HAP-1 (cell line): ENCODE measurements at regions not wholly inside any gene's neighbourhood (a gene's known extent, or its start where the extent isn't known, plus 50 kb on each side); places are given as distances from the start of the nearest gene placed in this dataset.
"Not testable (repeated sequence)": the region's sequence is repeated elsewhere in the genome, so short reads cannot be mapped to it uniquely, and the experiment has no call there.

Experiments
- DNase-seq, 2 experiments: peaks; one replicate each; pipeline ENCODE4 v3.0.0-alpha.2; 2016 to 2020; ENCODE audit warnings: low spot score in 2 of 2
- H3K27me3 ChIP-seq: fragments of 250-450 bp; sonication (Bioruptor Pico); 2 replicates; pipeline ENCODE4 v1.5.1; 2020; ENCODE audit warnings: low read depth, mild to moderate bottlenecking, moderate library complexity
- H3K36me3 ChIP-seq: fragments of 250-450 bp; sonication (Bioruptor Pico); replicated peaks from 2 replicates; pipeline ENCODE4 v1.5.1; 2020; ENCODE audit warnings: mild to moderate bottlenecking
- H3K4me1 ChIP-seq: fragments of 250-450 bp; sonication (Bioruptor Pico); 2 replicates; pipeline ENCODE4 v1.5.1; 2020; ENCODE audit warnings: mild to moderate bottlenecking
- H3K4me3 ChIP-seq: fragments of 250-450 bp; sonication (Bioruptor Pico); 2 replicates; pipeline ENCODE4 v1.5.1; 2020; ENCODE audit warnings: mild to moderate bottlenecking, moderate library complexity
- H3K9me3 ChIP-seq: fragments of 250-450 bp; sonication (Bioruptor Pico); 2 replicates; pipeline ENCODE4 v1.5.1; 2020; ENCODE audit warnings: mild to moderate bottlenecking, moderate library complexity
- in situ Hi-C: fragments of 300-500 bp; cut with MboI; formaldehyde crosslinking; loops from 3 replicates; pipeline ENCODE4 v1.14.3; 2020; ENCODE audit warnings: low sequenced_read_pairs, inconsistent platforms, mixed read lengths

DNA sequence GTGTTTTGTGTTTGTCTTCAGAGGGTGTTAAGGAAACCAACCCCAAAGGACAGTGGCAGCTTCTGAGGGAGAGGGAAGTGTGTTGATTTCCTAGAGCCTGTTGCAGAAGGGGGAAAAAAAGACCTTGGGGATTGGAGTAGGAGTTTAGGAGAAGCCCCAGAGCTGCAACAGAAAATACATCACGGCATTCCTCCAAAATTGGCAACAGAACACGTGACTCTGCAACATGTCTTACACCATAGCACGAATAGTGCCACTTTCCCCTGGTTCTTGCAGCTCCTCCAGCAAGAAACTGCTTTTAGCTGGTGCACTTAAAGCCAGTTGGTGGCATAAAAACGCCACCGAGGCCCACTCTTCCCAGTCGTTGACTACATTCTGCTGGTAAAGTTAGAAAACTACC lies 473.0 kb downstream of the CD83 start:
- no peaks in the 10 kb centered on the region; the same call in 1 of the 2 replicates for H3K9me3 ChIP-seq
- no peak for DNase-seq
- H3K4me3 ChIP-seq: no peak overlapping the region
- H3K4me1 ChIP-seq: no peaks in the 10 kb centered on the region
- no peaks in the 10 kb centered on the region for H3K36me3 ChIP-seq
- in situ Hi-C loops: no loop called here
- H3K27me3 ChIP-seq: 0 out of 2 replicates have a peak, but pooled peaks cover 2% of the 10 kb centered on the region

- no peaks in the 10 kb centered on the region for H3K4me1 ChIP-seq
- in situ Hi-C loops: no loop called here
- no peak overlapping the region for H3K4me3 ChIP-seq
- no peak for DNase-seq
- H3K9me3 ChIP-seq: no peaks in the 10 kb centered on the region; the same call in 1 of the 2 replicates
- H3K27me3 ChIP-seq: 0 out of 2 replicates have a peak, but pooled peaks cover 2% of the 10 kb centered on the region
- no peaks in the 10 kb centered on the region for H3K36me3 ChIP-seq
These were observed 474.4 kb downstream of the CD83 start for GRCh38 chr6:14591998-14592397.

GRCh38 chr6:14593286-14593685 lies 475.7 kb downstream of the CD83 start:
- 0 out of 2 replicates have a peak, but pooled peaks cover 2% of the 10 kb centered on the region for H3K27me3 ChIP-seq
- no peaks in the 10 kb centered on the region for H3K36me3 ChIP-seq
- no peaks in the 10 kb centered on the region; the same call in 1 of the 2 replicates for H3K9me3 ChIP-seq
- no peak for DNase-seq
- no peaks in the 10 kb centered on the region for H3K4me1 ChIP-seq
- no peak overlapping the region for H3K4me3 ChIP-seq
- in situ Hi-C loops: no loop called here

- H3K4me3 ChIP-seq: no peak overlapping the region
- H3K27me3 ChIP-seq: 0 out of 2 replicates have a peak, but pooled peaks cover 2% of the 10 kb centered on the region
- DNase-seq: no peak
- in situ Hi-C loops: no loop called here
- H3K9me3 ChIP-seq: no peaks in the 10 kb centered on the region; the same call in 1 of the 2 replicates
- no peaks in the 10 kb centered on the region for H3K4me1 ChIP-seq
- H3K36me3 ChIP-seq: no peaks in the 10 kb centered on the region
These were observed 478.2 kb downstream of the CD83 start for GRCh38 chr6:14595751-14596150.

- in situ Hi-C loops: no loop called here
- H3K36me3 ChIP-seq: no peaks in the 10 kb centered on the region
- no peaks in the 10 kb centered on the region for H3K4me1 ChIP-seq
- no peak overlapping the region for H3K4me3 ChIP-seq
- H3K9me3 ChIP-seq: no peaks in the 10 kb centered on the region; the same call in 1 of the 2 replicates
- 0 out of 2 replicates have a peak, but pooled peaks cover 2% of the 10 kb centered on the region for H3K27me3 ChIP-seq
- no peak for DNase-seq
These were observed 478.8 kb downstream of the CD83 start for GRCh38 chr6:14596410-14596809.

DNA sequence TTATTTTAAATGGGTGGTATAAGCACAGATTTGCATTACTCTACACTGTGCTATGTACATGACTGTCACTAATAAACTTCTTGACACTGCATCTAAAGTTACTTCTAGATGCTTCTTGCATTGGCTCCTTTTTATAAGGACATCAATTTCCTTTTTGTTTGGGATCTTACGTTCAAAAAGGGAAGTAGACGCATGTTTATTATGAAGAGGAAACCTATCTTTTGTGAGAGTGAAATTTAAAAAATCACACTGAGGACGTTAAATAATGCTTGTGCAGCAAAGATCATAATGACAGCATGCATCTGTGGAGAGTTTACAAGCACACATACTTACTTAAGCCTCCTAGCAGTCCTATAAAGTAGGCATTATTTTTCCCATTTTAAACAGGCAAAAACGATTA lies 479.5 kb downstream of the CD83 start:
- H3K9me3 ChIP-seq: no peaks in the 10 kb centered on the region
- in situ Hi-C loops: no loop called here
- H3K4me3 ChIP-seq: no peak overlapping the region
- H3K4me1 ChIP-seq: no peaks in the 10 kb centered on the region
- H3K36me3 ChIP-seq: no peaks in the 10 kb centered on the region
- DNase-seq: no peak
- H3K27me3 ChIP-seq: 0 out of 2 replicates have a peak, but pooled peaks cover 2% of the 10 kb centered on the region

DNA sequence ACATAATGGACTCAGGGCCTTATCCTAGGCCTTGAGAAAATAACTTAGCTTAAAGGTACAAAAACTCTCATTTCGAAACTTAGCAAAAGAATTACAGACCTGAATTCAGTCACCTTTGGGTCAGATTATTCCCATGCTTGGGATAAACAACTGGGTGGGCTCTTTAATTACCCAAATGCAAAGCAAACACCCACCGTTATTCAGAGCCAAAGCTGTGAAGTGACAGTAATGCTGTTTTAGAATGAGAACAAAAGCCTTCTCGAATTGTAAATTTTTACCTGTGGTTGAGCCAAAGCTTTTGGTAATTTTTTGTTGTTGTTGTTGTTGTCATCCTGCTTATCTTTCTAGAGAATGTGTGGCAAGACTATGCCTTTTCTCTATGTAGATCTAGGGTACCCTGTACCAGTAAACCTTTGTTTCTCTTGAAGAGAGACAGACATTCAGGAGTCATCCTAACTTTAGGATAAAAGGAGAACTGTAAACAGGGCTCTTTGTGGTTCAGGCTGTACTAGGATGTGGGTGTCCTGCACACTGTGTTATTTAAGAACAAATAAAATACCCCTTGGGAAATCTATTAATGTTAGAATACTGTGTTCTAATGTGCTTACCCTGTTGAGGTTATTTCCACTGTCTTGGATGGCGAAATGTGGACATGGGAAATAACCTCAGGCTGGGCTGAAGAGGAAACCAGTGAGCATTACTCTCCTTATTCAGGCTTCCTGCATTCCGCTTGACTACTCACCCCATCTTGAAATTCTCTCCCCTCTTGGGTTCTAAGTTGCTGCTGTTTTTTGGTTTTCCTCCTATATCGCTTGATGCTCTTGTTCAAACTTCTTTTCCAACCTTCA lies 480.7 kb downstream of the CD83 start:
- Histone ChIP-seq H3K36me3 (no peaks in the 10 kb centered on the region), H3K27me3 (0 out of 2 replicates have a peak, but pooled peaks cover 2% of the 10 kb centered on the region), H3K9me3 (no peaks in the 10 kb centered on the region), H3K4me1 (no peaks in the 10 kb centered on the region), H3K4me3 (no peak overlapping the region)
- in situ Hi-C loops: no loop called here
- DNase-seq: no peak

GRCh38 chr6:14600306-14600705 lies 482.7 kb downstream of the CD83 start:
- H3K4me1 ChIP-seq, H3K36me3 ChIP-seq, in situ Hi-C loops, H3K4me3 ChIP-seq, H3K27me3 ChIP-seq, DNase-seq, H3K9me3 ChIP-seq: not testable (repeated sequence)

GRCh38 chr6:14601490-14601889 lies 483.9 kb downstream of the CD83 start:
- H3K9me3 ChIP-seq: no peaks in the 10 kb centered on the region
- H3K4me3 ChIP-seq: no peak overlapping the region
- no peaks in the 10 kb centered on the region for H3K4me1 ChIP-seq
- H3K27me3 ChIP-seq: no peaks in the 10 kb centered on the region
- in situ Hi-C loops: no loop called here
- DNase-seq: no peak
- H3K36me3 ChIP-seq: no peaks in the 10 kb centered on the region

DNA sequence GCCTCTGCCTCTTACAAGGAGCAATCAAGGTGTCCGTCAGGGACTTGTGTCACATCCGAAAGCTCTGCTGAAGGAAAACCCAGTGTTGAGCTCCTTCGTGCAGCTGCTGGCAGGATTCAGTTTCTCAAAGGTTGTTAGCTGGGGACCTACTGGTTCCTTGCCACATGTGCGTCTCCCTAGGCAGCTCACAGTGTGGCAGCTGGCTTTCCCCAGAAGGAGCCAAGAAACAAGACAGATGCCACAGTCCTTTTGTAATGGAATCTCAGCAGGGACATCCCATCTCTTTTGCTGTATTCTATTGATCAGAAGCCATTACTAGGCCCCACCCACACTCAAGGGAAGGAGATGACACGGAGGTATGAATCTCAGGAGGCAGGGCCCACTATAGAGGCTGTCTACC lies 488.8 kb downstream of the CD83 start:
- H3K4me1 ChIP-seq: no peaks in the 10 kb centered on the region

GRCh38 chr6:14610141-14610540 lies 492.6 kb downstream of the CD83 start:
- in situ Hi-C loops: no loop called here
- Histone ChIP-seq H3K36me3 (no peaks in the 10 kb centered on the region), H3K4me1 (no peaks in the 10 kb centered on the region), H3K9me3 (no peaks in the 10 kb centered on the region), H3K27me3 (no peaks in the 10 kb centered on the region), H3K4me3 (no peak overlapping the region)
- DNase-seq: no peak

More for the DNA sequence above, 488.8 kb downstream of the CD83 start:
- Histone ChIP-seq H3K4me3 (no peak overlapping the region), H3K36me3 (no peaks in the 10 kb centered on the region), H3K9me3 (no peaks in the 10 kb centered on the region), H3K27me3 (no peaks in the 10 kb centered on the region)
- no peak for DNase-seq
- in situ Hi-C loops: no loop called here

DNA sequence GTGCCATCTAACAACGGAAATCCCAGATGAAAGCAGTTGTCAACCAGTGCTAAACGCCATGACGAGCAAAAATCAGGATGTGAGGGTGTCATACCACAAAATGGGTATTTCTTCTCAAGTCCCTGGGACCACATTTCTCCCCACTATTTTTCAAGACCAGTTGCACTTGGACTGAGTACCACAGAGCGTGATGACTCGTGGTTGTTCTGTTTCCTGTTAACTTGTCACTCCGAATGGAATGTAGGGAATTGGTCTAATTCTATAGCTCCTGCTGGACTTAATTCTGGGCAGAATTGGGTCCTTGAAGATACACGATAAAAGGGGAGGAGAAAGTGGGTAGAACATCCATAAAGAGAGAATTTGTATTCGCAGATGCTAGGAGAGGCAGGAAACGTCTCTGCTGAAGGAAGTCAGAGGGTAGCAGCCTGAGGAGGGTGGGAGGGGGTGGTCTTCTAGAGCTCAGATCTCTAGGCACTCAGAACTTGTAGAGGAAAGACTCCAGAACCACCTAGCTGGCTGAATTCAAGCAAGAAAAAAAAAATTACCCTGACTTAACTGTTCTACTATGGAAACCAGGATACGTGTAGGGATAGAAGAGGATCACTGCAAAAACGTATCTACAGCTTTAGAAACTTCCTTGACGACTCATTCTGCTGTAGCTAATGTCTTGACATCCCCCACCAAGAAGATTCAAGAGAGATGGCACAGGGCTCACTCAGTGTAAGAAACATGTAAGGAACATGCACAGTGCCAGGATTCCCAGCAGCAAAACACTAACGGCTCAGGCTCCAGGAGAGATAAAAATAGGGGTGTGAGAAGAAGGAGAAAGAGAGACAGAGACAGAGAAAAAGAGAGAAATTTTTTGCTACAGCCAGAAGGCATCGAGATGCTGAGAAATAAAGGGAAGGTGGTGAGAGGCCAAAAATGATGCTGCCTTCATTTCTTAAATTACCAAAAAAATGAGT lies 494.7 kb downstream of the CD83 start:
- in situ Hi-C loops: no loop called here
- H3K4me1 ChIP-seq: no peaks in the 10 kb centered on the region
- DNase-seq: no peak
- no peak overlapping the region for H3K4me3 ChIP-seq
- H3K9me3 ChIP-seq: no peaks in the 10 kb centered on the region; the same call in 1 of the 2 replicates
- H3K27me3 ChIP-seq: no peaks in the 10 kb centered on the region
- no peaks in the 10 kb centered on the region for H3K36me3 ChIP-seq

GRCh38 chr6:14614631-14615030 lies 497.1 kb downstream of the CD83 start:
- Histone ChIP-seq H3K4me3 (no peak overlapping the region), H3K36me3 (no peaks in the 10 kb centered on the region), H3K4me1 (no peaks in the 10 kb centered on the region), H3K27me3 (no peaks in the 10 kb centered on the region), H3K9me3 (no peaks in the 10 kb centered on the region; the same call in 1 of the 2 replicates)
- DNase-seq: no peak
- in situ Hi-C loops: no loop called here
